ENCODE measurements at regions not wholly inside any gene's neighbourhood (a gene's known extent, or its start where the extent isn't known, plus 50 kb on each side); places are given as distances from the start of the nearest gene placed in this dataset.
A peak's percentile ranks its signal among the peaks of the same experiment; 100 is the strongest.

- TF ChIP-seq ZNF280D (tag by site-specific recombination; IDR thresholded peaks at IDR 0.05) (no peak), TRIM28 (IDR thresholded peaks at IDR 0.05; ENCODE audit: borderline replicate concordance, low read length) (no peak), ZNF670 (tag by site-specific recombination; IDR thresholded peaks at IDR 0.05; ENCODE audit: low read depth) (no peak), TCF7L2 (IDR thresholded peaks at IDR 0.05; ENCODE audit: borderline replicate concordance, low read depth, low read length) (no peak), ZNF707 (tag by site-specific recombination; IDR thresholded peaks at IDR 0.05) (no peak), ZNF610 (tag by site-specific recombination; IDR thresholded peaks at IDR 0.05; ENCODE audit: borderline replicate concordance) (no peak), INSM2 (tag by site-specific recombination; IDR thresholded peaks at IDR 0.05) (no peak; the same call in 1 of the 2 replicates), BCL11B (tag by site-specific recombination; IDR thresholded peaks at IDR 0.05; ENCODE audit: low read depth) (no peak), ZSCAN16 (tag by site-specific recombination; IDR thresholded peaks at IDR 0.05) (no peak), ZNF548 (tag by site-specific recombination; IDR thresholded peaks at IDR 0.05) (no peak), SP7 (tag by site-specific recombination; IDR thresholded peaks at IDR 0.05) (peak; percentile 11; the same call in 1 of the 2 replicates), ATF2 (tag by site-specific recombination; IDR thresholded peaks at IDR 0.05; ENCODE audit: low read depth) (no peak), ZNF423 (tag by site-specific recombination; IDR thresholded peaks at IDR 0.05) (0 out of 2 replicates have a peak, but pooled peaks have one; percentile 26), HOXC10 (CRISPR knock-in tag; IDR thresholded peaks at IDR 0.05) (no peak), SCRT1 (tag by site-specific recombination; IDR thresholded peaks at IDR 0.05; ENCODE audit: borderline replicate concordance) (no peak), ZNF629 (tag by site-specific recombination; IDR thresholded peaks at IDR 0.05) (no peak), ZIC2 (tag by site-specific recombination; IDR thresholded peaks at IDR 0.05) (peak; percentile 19; the same call in 1 of the 2 replicates), WT1 (tag by site-specific recombination; IDR thresholded peaks at IDR 0.05) (no peak), ZNF157 (tag by site-specific recombination; IDR thresholded peaks at IDR 0.05) (no peak), HOXA7 (CRISPR knock-in tag; IDR thresholded peaks at IDR 0.05; ENCODE audit: borderline replicate concordance) (no peak), ZNF560 (tag by site-specific recombination; IDR thresholded peaks at IDR 0.05; ENCODE audit: borderline replicate concordance) (no peak), ZNF239 (tag by site-specific recombination; IDR thresholded peaks at IDR 0.05) (no peak), ZNF510 (tag by site-specific recombination; IDR thresholded peaks at IDR 0.05; ENCODE audit: insufficient replicate concordance) (no peak), ZNF555 (tag by site-specific recombination; conservative IDR thresholded peaks at IDR 0.05) (no peak), ZSCAN18 (tag by site-specific recombination; IDR thresholded peaks at IDR 0.05) (no peak), ZNF701 (tag by site-specific recombination; IDR thresholded peaks at IDR 0.05) (no peak), MZF1 (tag by site-specific recombination; IDR thresholded peaks at IDR 0.05; ENCODE audit: borderline replicate concordance) (no peak), ZNF624 (tag by site-specific recombination; IDR thresholded peaks at IDR 0.05) (no peak), ZNF175 (tag by site-specific recombination; IDR thresholded peaks at IDR 0.05) (no peak), ZNF19 (tag by site-specific recombination; IDR thresholded peaks at IDR 0.05; ENCODE audit: low read depth) (no peak), ZNF341 (tag by site-specific recombination; IDR thresholded peaks at IDR 0.05; ENCODE audit: low read depth) (peak; percentile 84), ZNF521 (tag by site-specific recombination; IDR thresholded peaks at IDR 0.05) (no peak)
These were observed 187.4 kb upstream of the LINGO1 start (continued) for GRCh38 chr15:77819851-77820728.

Data from HEK293 (cell line).